Left ventricle myocardium inferior (tissue), 1 donor: ENCODE measurements at regions not wholly inside any gene's neighbourhood (a gene's known extent, or its start where the extent isn't known, plus 50 kb on each side); places are given as distances from the start of the nearest gene placed in this dataset.

ENCODE experiments used
- DNase-seq: peaks from one replicate; pipeline ENCODE4 v3.0.0-alpha.2; 2020
- H3K27ac ChIP-seq: fragments of 200-600 bp; replicated peaks from 2 replicates; pipeline ENCODE4 v1.8.0; 2021
- H3K27me3 ChIP-seq: fragments of 200-600 bp; 2 replicates; pipeline ENCODE4 v1.8.0; 2021; ENCODE audit warnings: low read depth
- H3K36me3 ChIP-seq: fragments of 200-600 bp; 2 replicates; pipeline ENCODE4 v1.8.0; 2021
- H3K4me1 ChIP-seq: fragments of 200-600 bp; 2 replicates; pipeline ENCODE4 v1.8.0; 2021
- H3K4me3 ChIP-seq: fragments of 200-600 bp; 2 replicates; pipeline ENCODE4 v1.8.0; 2021; ENCODE audit warnings: mild to moderate bottlenecking, moderate library complexity
- H3K9me3 ChIP-seq: fragments of 200-600 bp; replicated peaks from 2 replicates; pipeline ENCODE4 v1.8.0; 2021
- intact Hi-C: fragments of 100-400 bp; cut with micrococcal nuclease; formaldehyde crosslinking; loops from one replicate; pipeline ENCODE4 v1.11.0; 2022
- TF ChIP-seq, protein P1 (sequence below): fragments of 200-600 bp; IDR thresholded peaks from 2 replicates; pipeline ENCODE4 v1.8.0; 2021; ENCODE audit warnings: antibody characterized with exemption, mild to moderate bottlenecking, borderline replicate concordance
- donor health status: DM: no; HTN: yes; CAD: no; lungs with severe emphysema.

DNA sequence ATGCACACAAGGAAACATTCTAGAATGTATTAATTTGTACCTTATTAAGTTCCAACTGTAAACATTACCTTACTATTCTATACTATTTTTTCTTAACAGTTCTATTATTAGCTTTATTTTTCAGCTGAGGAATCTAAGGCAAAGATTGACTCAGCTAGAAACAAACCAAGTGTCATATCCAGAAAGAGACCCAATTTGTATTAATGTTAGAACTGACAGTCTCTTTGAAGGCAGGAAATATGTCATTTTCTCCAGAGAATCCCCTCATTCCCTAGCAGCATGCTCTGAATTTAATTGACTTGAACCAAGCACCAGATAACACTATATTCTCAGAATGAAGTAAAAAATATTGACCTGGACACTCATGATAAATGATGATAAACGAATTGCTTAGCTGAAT is 81.4 kb upstream of the PLPPR5 start:
- Histone ChIP-seq H3K36me3 (no peaks in the 10 kb centered on the region), H3K4me3 (no peak overlapping the region), H3K27ac (no peak overlapping the region), H3K9me3 (no peaks in the 10 kb centered on the region), H3K4me1 (no peaks in the 10 kb centered on the region), H3K27me3 (no peaks in the 10 kb centered on the region)
- intact Hi-C loops = no loop called here
- DNase-seq = no peak
- TF ChIP-seq, protein P1, sequence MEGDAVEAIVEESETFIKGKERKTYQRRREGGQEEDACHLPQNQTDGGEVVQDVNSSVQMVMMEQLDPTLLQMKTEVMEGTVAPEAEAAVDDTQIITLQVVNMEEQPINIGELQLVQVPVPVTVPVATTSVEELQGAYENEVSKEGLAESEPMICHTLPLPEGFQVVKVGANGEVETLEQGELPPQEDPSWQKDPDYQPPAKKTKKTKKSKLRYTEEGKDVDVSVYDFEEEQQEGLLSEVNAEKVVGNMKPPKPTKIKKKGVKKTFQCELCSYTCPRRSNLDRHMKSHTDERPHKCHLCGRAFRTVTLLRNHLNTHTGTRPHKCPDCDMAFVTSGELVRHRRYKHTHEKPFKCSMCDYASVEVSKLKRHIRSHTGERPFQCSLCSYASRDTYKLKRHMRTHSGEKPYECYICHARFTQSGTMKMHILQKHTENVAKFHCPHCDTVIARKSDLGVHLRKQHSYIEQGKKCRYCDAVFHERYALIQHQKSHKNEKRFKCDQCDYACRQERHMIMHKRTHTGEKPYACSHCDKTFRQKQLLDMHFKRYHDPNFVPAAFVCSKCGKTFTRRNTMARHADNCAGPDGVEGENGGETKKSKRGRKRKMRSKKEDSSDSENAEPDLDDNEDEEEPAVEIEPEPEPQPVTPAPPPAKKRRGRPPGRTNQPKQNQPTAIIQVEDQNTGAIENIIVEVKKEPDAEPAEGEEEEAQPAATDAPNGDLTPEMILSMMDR = no peak

DNA sequence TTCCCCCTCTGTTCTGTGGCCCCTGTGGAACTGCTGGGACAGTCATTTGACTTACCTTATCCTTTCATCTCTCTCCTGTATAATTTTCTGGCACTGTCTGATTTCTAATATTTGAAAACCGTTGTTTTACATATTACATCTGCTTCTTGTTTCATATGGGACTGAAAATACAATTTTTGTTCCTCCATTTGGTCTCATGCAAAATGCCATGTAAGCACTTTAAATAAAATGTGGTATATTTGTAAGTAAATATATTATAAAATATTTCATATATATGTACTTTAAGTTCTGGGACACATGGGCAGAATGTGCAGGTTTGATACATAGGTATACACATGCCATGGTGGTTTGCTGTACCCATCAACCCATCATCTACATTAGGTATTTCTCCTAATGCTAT is 93.9 kb upstream of the PLPPR5 start:
- intact Hi-C loops = no loop called here
- H3K9me3 ChIP-seq = peaks cover 50% of the 10 kb centered on the region
- H3K4me3 ChIP-seq = no peak overlapping the region
- TF ChIP-seq, protein P1 = no peak
- H3K4me1 ChIP-seq = no peaks in the 10 kb centered on the region
- no peaks in the 10 kb centered on the region for H3K27me3 ChIP-seq
- H3K36me3 ChIP-seq = no peaks in the 10 kb centered on the region
- no peak overlapping the region for H3K27ac ChIP-seq
- no peak for DNase-seq

DNA sequence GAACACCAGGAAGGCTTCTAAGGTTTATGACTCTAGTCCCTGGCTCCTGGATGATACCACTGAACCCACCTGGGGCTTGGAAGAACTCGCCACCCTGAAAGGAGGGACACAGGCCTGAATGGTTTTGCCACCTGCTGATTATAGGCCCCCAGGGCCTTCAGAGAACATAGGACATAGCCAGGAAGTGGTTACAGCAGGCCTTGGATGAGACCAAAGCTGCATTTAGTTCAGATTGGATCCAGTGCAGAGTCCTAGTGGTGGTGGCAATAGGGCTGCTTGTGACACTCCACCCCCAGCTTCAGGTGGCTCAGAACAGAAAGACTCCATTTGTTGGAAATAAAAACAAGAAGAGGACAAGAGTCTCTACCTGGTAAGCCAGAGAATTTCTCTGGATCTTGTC is 101.6 kb upstream of the PLPPR5 start:
- Histone ChIP-seq H3K4me3 (no peak overlapping the region), H3K27ac (no peak overlapping the region), H3K27me3 (no peaks in the 10 kb centered on the region), H3K36me3 (no peaks in the 10 kb centered on the region), H3K4me1 (no peaks in the 10 kb centered on the region), H3K9me3 (no peaks in the 10 kb centered on the region)
- no peak for DNase-seq
- intact Hi-C loops = no loop called here
- TF ChIP-seq, protein P1 = no peak

DNA sequence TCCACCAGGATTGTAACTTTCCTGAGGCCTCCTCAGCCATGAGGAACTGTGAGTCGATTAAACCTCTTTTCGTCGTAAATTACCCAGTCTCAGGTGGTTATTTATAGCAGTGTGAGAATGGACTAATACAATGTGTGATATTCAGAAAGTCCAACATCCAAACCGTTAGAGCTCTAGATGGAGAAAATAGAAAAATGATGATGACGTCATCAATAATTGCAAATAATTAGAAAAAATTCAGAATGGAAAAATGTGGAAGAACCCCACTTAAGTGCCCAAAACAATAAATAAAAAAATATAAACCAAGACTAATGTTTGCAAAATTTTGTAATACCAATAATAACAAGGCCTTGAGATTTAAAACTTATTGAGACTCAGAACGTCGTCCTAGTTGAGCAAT is 103.0 kb upstream of the PLPPR5 start:
- Histone ChIP-seq H3K27ac (no peak overlapping the region), H3K4me1 (no peaks in the 10 kb centered on the region), H3K27me3 (no peaks in the 10 kb centered on the region), H3K36me3 (no peaks in the 10 kb centered on the region), H3K4me3 (no peak overlapping the region), H3K9me3 (peaks cover 5% of the 10 kb centered on the region)
- intact Hi-C loops = no loop called here
- DNase-seq = no peak
- TF ChIP-seq, protein P1 = no peak

DNA sequence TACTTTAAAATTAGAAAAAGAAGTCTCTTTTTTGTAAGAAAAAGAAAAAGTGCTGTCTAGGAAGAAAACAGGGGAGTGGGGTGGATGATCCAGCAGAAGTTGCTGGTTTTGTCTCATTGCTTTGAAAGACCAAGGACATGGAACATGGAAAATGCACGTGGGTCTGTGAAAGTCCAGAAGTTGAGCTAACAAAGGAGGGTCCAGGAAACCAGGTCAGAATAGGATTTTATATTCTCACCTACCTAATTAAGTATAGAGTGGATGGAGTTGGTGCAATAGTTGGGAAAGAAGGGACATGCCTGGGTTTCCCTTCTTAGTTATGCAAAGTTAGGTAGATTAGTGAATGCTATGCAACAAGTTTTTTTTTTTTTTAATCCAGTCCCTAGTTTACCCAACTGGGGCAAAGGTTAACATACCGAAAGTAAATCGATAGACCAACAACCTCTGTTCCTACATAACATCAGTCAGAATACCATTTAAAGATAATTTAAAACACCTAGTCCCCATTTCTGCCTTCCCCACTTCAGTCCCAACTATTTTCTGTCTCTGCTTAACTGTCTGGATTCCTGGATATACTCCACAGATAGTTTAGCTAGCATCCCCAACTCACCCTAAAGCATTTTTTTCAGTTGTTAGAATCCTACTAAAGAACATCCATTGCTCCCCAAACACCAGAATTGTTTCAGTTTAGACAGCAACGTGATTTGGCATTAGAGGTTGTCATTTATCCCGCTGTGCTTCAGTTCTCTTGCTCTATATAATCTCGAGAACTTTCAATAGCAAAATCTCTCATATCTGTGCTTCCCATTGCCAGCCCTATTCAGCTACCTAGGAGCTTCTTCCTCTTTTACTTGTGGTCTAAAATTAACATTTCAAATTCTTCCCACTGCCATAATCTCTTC is 105.7 kb upstream of the PLPPR5 start:
- H3K4me3 ChIP-seq = no peak overlapping the region
- no peaks in the 10 kb centered on the region for H3K27me3 ChIP-seq
- TF ChIP-seq, protein P1 = no peak
- no peaks in the 10 kb centered on the region for H3K36me3 ChIP-seq
- peaks cover 5% of the 10 kb centered on the region for H3K9me3 ChIP-seq
- intact Hi-C loops = no loop called here
- no peak for DNase-seq
- no peak overlapping the region for H3K27ac ChIP-seq
- no peaks in the 10 kb centered on the region for H3K4me1 ChIP-seq
